Omental fat pad (tissue), 3 donors: ENCODE measurements at regions not wholly inside any gene's neighbourhood (a gene's known extent, or its start where the extent isn't known, plus 50 kb on each side); places are given as distances from the start of the nearest gene placed in this dataset.

Experiments
- ATAC-seq: fragments of 150-250 bp; one replicate; pipeline ENCODE4 v1.9.1; 2016; ENCODE audit warnings: mild to moderate bottlenecking, moderate library complexity; ENCODE audit not compliant: low FRiP score
- DNase-seq: peaks from one replicate; pipeline ENCODE4 v3.0.0-alpha.2; 2019; ENCODE audit warnings: low spot score
- CTCF ChIP-seq, 3 donors: fragments of 450-650 bp; IDR thresholded peaks; one replicate each; pipeline ENCODE4 v1.5.1; 2016 to 2017; ENCODE audit warnings: antibody characterized with exemption in 3 of 3, mild to moderate bottlenecking in 3 of 3, moderate library complexity in 2 of 3

GRCh38 chr2:118642501-118642900, 204.9 kb downstream of the EN1 start:
- ATAC-seq (no peak), DNase-seq (no peak)
- TF ChIP-seq CTCF (IDR thresholded peaks at IDR 0.05), result no peak

- TF ChIP-seq CTCF (IDR thresholded peaks at IDR 0.05), result no peak
- no peak for ATAC-seq
- no peak for DNase-seq
These were observed 205.7 kb downstream of the EN1 start for GRCh38 chr2:118641711-118642110.

- DNase-seq (no peak), ATAC-seq (no peak)
- TF ChIP-seq CTCF (IDR thresholded peaks at IDR 0.05), result no peak
These were observed 208.1 kb downstream of the EN1 start for GRCh38 chr2:118639371-118639770.

GRCh38 chr2:118638453-118638852, 209.0 kb downstream of the EN1 start:
- no peak for ATAC-seq
- DNase-seq, result no peak
- TF ChIP-seq CTCF (IDR thresholded peaks at IDR 0.05), result no peak

- ATAC-seq (no peak), DNase-seq (no peak)
- no peak for TF ChIP-seq CTCF (IDR thresholded peaks at IDR 0.05)
These were observed 211.6 kb downstream of the EN1 start for GRCh38 chr2:118635891-118636290.

GRCh38 chr2:118634876-118635275, 212.6 kb downstream of the EN1 start:
- ATAC-seq, result no peak
- DNase-seq, result no peak
- TF ChIP-seq CTCF (IDR thresholded peaks at IDR 0.05), result no peak

- no peak for DNase-seq
- ATAC-seq, result no peak
- TF ChIP-seq CTCF (IDR thresholded peaks at IDR 0.05), result no peak
These were observed 214.0 kb downstream of the EN1 start for GRCh38 chr2:118633371-118634018.
